MM.1S (cell line): ENCODE measurements at regions not wholly inside any gene's neighbourhood (a gene's known extent, or its start where the extent isn't known, plus 50 kb on each side); places are given as distances from the start of the nearest gene placed in this dataset.

Experiments used
- DNase-seq: peaks from one replicate; pipeline ENCODE4 v3.0.0-alpha.2; 2015
- H2AFZ ChIP-seq: fragments of 300-600 bp; sonication (generic); 2 replicates; pipeline ENCODE4 v1.6.0; 2016; ENCODE audit warnings: antibody characterized with exemption, low read length
- H3F3A ChIP-seq: fragments of 300-600 bp; sonication (generic); 2 replicates; pipeline ENCODE4 v1.6.1; 2016; ENCODE audit warnings: mild to moderate bottlenecking, antibody characterized with exemption, low read length, moderate library complexity, mixed read lengths; ENCODE audit not compliant: insufficient read depth
- H3K27ac ChIP-seq: fragments of 300-600 bp; sonication (generic); 2 replicates; pipeline ENCODE4 v1.5.1; 2016; ENCODE audit warnings: mild to moderate bottlenecking, low read length
- H3K27me3 ChIP-seq: fragments of 300-600 bp; sonication (generic); replicated peaks from 2 replicates; pipeline ENCODE4 v1.6.0; 2016; ENCODE audit warnings: low read length; ENCODE audit not compliant: insufficient read depth
- H3K36me3 ChIP-seq: fragments of 300-600 bp; sonication (generic); replicated peaks from 2 replicates; pipeline ENCODE4 v1.6.1; 2016; ENCODE audit warnings: mild to moderate bottlenecking, low read length, mixed read lengths; ENCODE audit not compliant: insufficient read depth
- H3K4me1 ChIP-seq: fragments of 300-600 bp; sonication (generic); 2 replicates; pipeline ENCODE4 v1.6.1; 2016; ENCODE audit warnings: low read length, mixed read lengths
- H3K4me2 ChIP-seq: fragments of 300-600 bp; sonication (generic); 2 replicates; pipeline ENCODE4 v1.6.0; 2016; ENCODE audit warnings: low read depth, low read length
- H3K4me3 ChIP-seq: fragments of 300-600 bp; sonication (generic); 2 replicates; pipeline ENCODE4 v1.5.1; 2016; ENCODE audit warnings: low read length, mixed read lengths
- H3K79me2 ChIP-seq: fragments of 300-600 bp; sonication (generic); 2 replicates; pipeline ENCODE4 v1.6.1; 2016; ENCODE audit warnings: mixed run types, low read length, mixed read lengths
- H3K9ac ChIP-seq: fragments of 300-600 bp; sonication (generic); 2 replicates; pipeline ENCODE4 v1.6.1; 2016; ENCODE audit warnings: low read length, mixed read lengths
- H3K9me2 ChIP-seq: fragments of 300-600 bp; sonication (generic); replicated peaks from 2 replicates; pipeline ENCODE4 v1.6.1; 2016; ENCODE audit warnings: mild to moderate bottlenecking, low read length, mixed read lengths; ENCODE audit not compliant: insufficient read depth
- H3K9me3 ChIP-seq: fragments of 300-600 bp; sonication (generic); replicated peaks from 2 replicates; pipeline ENCODE4 v1.6.1; 2016; ENCODE audit warnings: mild to moderate bottlenecking, low read length, mixed read lengths; ENCODE audit not compliant: insufficient read depth
- H4K20me1 ChIP-seq: fragments of 300-600 bp; sonication (generic); 2 replicates; pipeline ENCODE4 v1.6.1; 2016; ENCODE audit warnings: mild to moderate bottlenecking, low read length, moderate library complexity, mixed read lengths; ENCODE audit not compliant: insufficient read depth
- EZH2 ChIP-seq: fragments of 300-600 bp; sonication (generic); optimal IDR thresholded peaks from 2 replicates; pipeline ENCODE3; 2017; ENCODE audit warnings: low read depth, mild to moderate bottlenecking, antibody characterized with exemption, low read length, mixed read lengths
- EZH2phosphoT487 ChIP-seq: fragments of 300-600 bp; sonication (generic); IDR thresholded peaks from 2 replicates; pipeline ENCODE4 v1.6.1; 2018; ENCODE audit warnings: antibody characterized with exemption, low read length
- TF ChIP-seq, protein P1 (sequence below): fragments of 300-600 bp; sonication (generic); IDR thresholded peaks from 2 replicates; pipeline ENCODE4 v1.5.1; 2016; ENCODE audit warnings: antibody characterized with exemption, low read length, mixed read lengths

DNA sequence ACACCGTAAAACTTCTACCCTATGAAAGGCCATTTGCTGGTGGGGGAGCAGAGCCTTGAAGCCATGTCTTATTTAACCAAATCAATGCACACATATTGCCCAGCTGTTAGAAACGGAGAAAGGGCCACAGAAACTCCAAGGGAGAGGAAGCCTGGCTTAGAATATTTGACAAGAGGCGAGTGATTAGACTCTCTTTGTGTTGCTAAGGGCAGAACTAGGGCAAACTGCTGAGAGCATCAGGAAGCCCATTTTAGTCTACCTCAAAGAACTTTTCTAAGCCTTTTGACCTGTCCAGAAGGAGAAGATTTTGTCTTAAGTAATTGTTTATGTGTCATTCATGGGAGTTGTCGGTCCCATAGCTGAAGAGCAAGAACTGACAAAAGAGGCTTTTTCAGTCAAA, 54.4 kb upstream of the CELF4 start:
- Histone ChIP-seq H3K27me3 (no peaks in the 10 kb centered on the region), H3K4me1 (no peaks in the 10 kb centered on the region), H3K27ac (no peak overlapping the region), H3K36me3 (no peaks in the 10 kb centered on the region), H3K9ac (no peak overlapping the region), H3K9me2 (no peaks in the 10 kb centered on the region), H3K9me3 (no peaks in the 10 kb centered on the region), H4K20me1 (no peaks in the 10 kb centered on the region), H3K4me2 (no peak overlapping the region), H3K4me3 (no peak overlapping the region), H3K79me2 (no peaks in the 10 kb centered on the region), H2AFZ (no peak overlapping the region), H3F3A (no peaks in the 10 kb centered on the region)
- no peak for DNase-seq
- TF ChIP-seq, protein P1, sequence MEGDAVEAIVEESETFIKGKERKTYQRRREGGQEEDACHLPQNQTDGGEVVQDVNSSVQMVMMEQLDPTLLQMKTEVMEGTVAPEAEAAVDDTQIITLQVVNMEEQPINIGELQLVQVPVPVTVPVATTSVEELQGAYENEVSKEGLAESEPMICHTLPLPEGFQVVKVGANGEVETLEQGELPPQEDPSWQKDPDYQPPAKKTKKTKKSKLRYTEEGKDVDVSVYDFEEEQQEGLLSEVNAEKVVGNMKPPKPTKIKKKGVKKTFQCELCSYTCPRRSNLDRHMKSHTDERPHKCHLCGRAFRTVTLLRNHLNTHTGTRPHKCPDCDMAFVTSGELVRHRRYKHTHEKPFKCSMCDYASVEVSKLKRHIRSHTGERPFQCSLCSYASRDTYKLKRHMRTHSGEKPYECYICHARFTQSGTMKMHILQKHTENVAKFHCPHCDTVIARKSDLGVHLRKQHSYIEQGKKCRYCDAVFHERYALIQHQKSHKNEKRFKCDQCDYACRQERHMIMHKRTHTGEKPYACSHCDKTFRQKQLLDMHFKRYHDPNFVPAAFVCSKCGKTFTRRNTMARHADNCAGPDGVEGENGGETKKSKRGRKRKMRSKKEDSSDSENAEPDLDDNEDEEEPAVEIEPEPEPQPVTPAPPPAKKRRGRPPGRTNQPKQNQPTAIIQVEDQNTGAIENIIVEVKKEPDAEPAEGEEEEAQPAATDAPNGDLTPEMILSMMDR = no peak
- TF ChIP-seq EZH2 = no peak
- no peak for TF ChIP-seq EZH2phosphoT487

DNA sequence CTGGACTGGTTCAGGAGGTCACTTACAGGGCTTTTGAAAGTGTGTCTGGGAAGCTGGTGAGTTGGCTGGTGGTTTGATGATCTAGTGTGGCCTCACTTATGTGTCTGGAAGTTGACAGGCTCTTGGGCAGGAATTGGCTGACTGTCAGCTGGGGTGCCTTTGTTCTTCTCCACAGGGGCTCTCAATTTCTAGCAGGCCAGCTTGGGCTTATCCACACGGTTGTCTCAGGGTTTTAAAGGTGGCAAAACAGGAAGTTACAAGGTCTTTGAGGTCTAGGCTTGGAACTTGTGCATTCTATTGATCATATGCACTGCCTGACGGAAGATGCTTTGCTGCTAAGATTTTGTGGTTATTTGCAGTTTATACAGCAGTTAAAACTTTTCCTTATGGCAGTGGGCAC, 52.0 kb upstream of the CELF4 start:
- Histone ChIP-seq H3F3A (no peaks in the 10 kb centered on the region), H2AFZ (no peak overlapping the region), H4K20me1 (no peaks in the 10 kb centered on the region), H3K4me1 (no peaks in the 10 kb centered on the region), H3K27ac (no peak overlapping the region), H3K79me2 (no peaks in the 10 kb centered on the region), H3K9ac (no peak overlapping the region), H3K36me3 (no peaks in the 10 kb centered on the region), H3K4me3 (no peak overlapping the region), H3K9me3 (no peaks in the 10 kb centered on the region), H3K4me2 (no peak overlapping the region), H3K9me2 (no peaks in the 10 kb centered on the region), H3K27me3 (no peaks in the 10 kb centered on the region)
- DNase-seq = no peak
- no peak for TF ChIP-seq EZH2
- TF ChIP-seq, protein P1 = no peak
- no peak for TF ChIP-seq EZH2phosphoT487
